ENCODE measurements at regions not wholly inside any gene's neighbourhood (a gene's known extent, or its start where the extent isn't known, plus 50 kb on each side); places are given as distances from the start of the nearest gene placed in this dataset.

DNA sequence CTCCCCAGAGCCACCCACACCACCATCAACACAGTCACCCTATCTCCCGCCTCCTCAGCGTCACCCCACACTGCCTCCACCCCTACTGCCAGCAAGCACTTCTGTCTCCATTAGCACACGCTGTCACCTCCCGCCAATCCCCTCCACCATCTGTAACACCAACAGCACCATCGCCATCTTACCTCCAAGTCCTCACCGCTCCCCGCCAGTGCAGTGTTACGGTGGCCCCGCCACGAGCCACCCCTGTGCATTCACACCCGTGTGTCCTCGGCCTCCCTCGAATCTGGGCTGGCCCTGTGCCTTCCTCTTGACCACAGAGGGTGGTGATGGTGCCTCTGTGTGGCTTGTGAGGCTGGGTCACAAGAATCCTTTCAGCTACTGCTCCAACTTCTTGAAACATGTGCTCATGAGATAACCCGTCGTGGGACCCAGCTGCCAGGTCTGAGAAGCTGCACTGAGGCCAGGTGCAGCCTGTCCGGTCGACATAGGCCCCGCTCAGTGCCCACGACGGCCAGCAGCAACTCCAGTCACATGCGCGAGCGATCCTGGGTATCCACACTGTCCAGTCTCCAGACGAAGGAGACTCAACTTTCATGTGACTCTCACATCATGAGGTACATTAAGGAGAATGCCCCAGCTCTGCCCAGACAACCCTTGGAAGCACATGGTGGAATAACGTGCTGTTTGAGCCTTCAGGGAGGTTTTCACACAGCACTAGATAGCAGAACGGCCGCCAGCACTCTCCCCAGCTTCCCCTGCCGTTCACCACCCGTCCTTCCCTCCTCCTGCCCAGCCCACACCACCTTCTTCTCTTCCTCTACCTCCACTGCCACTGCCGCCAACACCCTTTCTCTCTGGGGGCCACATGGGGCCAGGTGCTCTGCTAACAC is 72.6 kb upstream of the ASB18 start:
- 91 to 95% (median 94%) methylated on average over 28 to 30 of the region's 30 CpGs for WGBS, 4 donors
- Histone ChIP-seq H3K27me3 (no peaks in the 10 kb centered on the region), H3K36me3 (no peaks in the 10 kb centered on the region)

DNA sequence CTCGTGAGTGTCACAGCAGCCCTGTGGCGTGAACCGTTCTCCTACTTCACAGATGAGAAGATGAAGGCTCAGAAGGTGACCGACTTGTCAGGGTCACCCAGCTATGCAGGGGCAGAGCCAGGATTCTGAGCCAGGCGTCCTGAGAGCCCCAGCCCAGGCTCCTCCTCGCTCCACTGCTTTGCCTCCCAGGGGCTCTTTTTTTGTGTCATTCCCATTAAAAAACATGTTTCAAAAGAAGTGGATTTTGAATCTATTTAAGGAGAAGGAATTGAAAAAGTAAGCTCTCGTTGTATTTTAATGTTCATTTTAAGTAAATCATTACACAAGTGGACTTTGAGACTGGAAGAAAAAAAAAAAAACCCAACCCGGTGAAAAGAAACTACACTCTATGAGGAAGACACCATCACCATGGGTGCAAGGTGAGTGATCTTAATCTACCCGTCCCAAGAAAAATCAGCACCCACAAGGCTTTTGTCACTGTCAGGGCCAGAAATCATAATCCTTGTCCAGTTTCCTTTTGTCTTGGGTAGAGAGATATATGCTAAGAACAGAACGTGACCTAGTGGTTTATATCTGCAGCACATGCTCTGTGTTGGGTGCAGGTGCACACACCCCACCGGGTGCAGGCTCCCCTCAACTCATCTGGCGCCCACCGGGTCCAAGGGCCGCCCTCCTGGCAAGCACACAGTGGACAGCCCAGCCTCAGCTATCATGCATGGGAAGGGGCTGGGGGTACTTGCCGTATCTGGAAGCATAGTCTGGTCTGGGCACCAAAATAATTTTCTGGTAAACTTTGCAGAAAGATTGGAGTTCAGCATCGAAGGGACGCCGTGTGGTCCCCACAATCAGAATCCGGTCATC is 73.5 kb upstream of the ASB18 start:
- intact Hi-C loops (cut with DNase I), result no loop called here
- Histone ChIP-seq H3K27me3 (no peaks in the 10 kb centered on the region), H3K9me3 (no peaks in the 10 kb centered on the region), H3K4me1 (peaks cover 0 to 51% (median 13%) of the 10 kb centered on the region in 12 donors), H3K4me3 (peak overlapping the region in 3 of 12 donors; percentile 1 to 29 (median 27)), H3K36me3 (no peaks in the 10 kb centered on the region), H3K27ac (peak overlapping the region in 6 of 12 donors; percentile 17 to 67 (median 48))
- TF ChIP-seq, protein P1, sequence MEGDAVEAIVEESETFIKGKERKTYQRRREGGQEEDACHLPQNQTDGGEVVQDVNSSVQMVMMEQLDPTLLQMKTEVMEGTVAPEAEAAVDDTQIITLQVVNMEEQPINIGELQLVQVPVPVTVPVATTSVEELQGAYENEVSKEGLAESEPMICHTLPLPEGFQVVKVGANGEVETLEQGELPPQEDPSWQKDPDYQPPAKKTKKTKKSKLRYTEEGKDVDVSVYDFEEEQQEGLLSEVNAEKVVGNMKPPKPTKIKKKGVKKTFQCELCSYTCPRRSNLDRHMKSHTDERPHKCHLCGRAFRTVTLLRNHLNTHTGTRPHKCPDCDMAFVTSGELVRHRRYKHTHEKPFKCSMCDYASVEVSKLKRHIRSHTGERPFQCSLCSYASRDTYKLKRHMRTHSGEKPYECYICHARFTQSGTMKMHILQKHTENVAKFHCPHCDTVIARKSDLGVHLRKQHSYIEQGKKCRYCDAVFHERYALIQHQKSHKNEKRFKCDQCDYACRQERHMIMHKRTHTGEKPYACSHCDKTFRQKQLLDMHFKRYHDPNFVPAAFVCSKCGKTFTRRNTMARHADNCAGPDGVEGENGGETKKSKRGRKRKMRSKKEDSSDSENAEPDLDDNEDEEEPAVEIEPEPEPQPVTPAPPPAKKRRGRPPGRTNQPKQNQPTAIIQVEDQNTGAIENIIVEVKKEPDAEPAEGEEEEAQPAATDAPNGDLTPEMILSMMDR (IDR thresholded peaks at IDR 0.05), result no peak
- no peak for TF ChIP-seq POLR2A (IDR thresholded peaks at IDR 0.05)
- DNase-seq, result no peak
- no peak for ATAC-seq
- WGBS, 4 donors, result 75 to 85% (median 79%) methylated on average over 19 of the region's 19 CpGs

More for the DNA sequence above, 72.6 kb upstream of the ASB18 start:
- peaks cover 0 to 43% (median 13%) of the 10 kb centered on the region in 12 donors for H3K4me1 ChIP-seq
- H3K27ac ChIP-seq, result peak overlapping the region in 5 of 12 donors; percentile 25 to 53 (median 47)
- DNase-seq, result no peak
- H3K9me3 ChIP-seq, result no peaks in the 10 kb centered on the region
- intact Hi-C loops (cut with DNase I), result no loop called here
- no peak for ATAC-seq
- no peak for TF ChIP-seq POLR2A (IDR thresholded peaks at IDR 0.05)
- TF ChIP-seq, protein P1 (IDR thresholded peaks at IDR 0.05), result no peak
- no peak overlapping the region for H3K4me3 ChIP-seq

DNA sequence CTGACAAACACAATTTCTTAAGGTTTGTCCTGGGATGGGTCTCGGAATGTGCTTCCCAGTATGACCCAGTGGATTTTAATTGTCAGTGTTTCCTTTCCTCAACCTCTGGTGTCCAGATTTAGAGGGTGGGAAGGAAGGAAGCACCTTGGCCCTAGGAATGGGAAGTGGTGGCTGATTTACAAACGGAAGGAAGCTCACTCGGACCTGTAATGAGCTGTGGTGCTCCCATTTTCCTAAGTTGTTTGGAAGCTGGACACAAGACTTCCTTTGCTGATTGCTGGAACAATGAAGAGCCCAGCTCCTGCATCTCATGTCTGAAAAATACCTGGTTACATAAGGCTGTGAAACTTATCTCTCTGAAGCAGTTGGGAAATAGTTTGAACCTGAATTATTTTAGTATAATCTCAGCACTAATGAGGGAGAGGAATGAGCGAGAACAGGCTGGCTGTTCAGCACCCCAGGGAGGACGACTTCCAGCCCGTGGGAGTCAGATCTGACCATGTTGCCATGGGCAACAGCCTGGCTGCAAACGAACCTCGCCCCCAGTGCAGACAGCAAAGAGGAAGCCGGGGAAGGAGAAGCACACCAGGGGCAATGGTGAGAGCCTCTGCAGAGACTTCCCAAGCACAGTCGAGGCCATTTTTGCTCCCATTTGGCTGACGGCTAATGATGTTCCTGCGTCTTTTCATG is 74.4 kb upstream of the ASB18 start:
- Histone ChIP-seq H3K4me3 (peak overlapping the region in 2 of 12 donors; percentile 1 to 29), H3K27me3 (no peaks in the 10 kb centered on the region), H3K9me3 (no peaks in the 10 kb centered on the region), H3K36me3 (no peaks in the 10 kb centered on the region), H3K4me1 (peaks cover 0 to 58% (median 15%) of the 10 kb centered on the region in 12 donors), H3K27ac (peak overlapping the region in 9 of 12 donors; percentile 0 to 67 (median 47))
- WGBS, 4 donors, result 25 to 38% (median 34%) methylated on average over 12 of the region's 12 CpGs
- peak in 4 of 5 donors; percentile 68 to 75 (median 73) for DNase-seq
- intact Hi-C loops (cut with DNase I), result no loop called here
- ATAC-seq, result peak in 3 of 4 donors; percentile 51 to 80 (median 67)
- TF ChIP-seq POLR2A (IDR thresholded peaks at IDR 0.05), result no peak
- TF ChIP-seq, protein P1 (IDR thresholded peaks at IDR 0.05), result no peak
